ENCODE measurements at regions not wholly inside any gene's neighbourhood (a gene's known extent, or its start where the extent isn't known, plus 50 kb on each side); places are given as distances from the start of the nearest gene placed in this dataset.

GRCh38 chr5:38776149-38776896 lies 69.5 kb upstream of the OSMR start:
- Histone ChIP-seq H3K9me3 (no peaks in the 10 kb centered on the region), H3K27ac (no peak overlapping the region), H3K27me3 (no peaks in the 10 kb centered on the region), H3K4me1 (no peaks in the 10 kb centered on the region), H3K4me3 (no peak overlapping the region), H3K9ac (no peak overlapping the region), H4K20me1 (no peaks in the 10 kb centered on the region), H3K36me3 (no peaks in the 10 kb centered on the region), H3K4me2 (no peak overlapping the region)
- no peak for TF ChIP-seq Cebpa-rat (IDR thresholded peaks at IDR 0.05)

- Histone ChIP-seq H3K4me1 (no peaks in the 10 kb centered on the region), H3K4me3 (no peak overlapping the region), H3K9me3 (no peaks in the 10 kb centered on the region), H3K27ac (no peak overlapping the region), H3K36me3 (no peaks in the 10 kb centered on the region), H3K9ac (no peak overlapping the region), H3K4me2 (no peak overlapping the region), H3K27me3 (no peaks in the 10 kb centered on the region), H4K20me1 (no peaks in the 10 kb centered on the region)
- no peak for TF ChIP-seq Cebpa-rat (IDR thresholded peaks at IDR 0.05)
These were observed 68.7 kb upstream of the OSMR start for GRCh38 chr5:38777111-38777510.

GRCh38 chr5:38780316-38780715 lies 65.5 kb upstream of the OSMR start:
- Histone ChIP-seq H3K9me3 (no peaks in the 10 kb centered on the region), H3K36me3 (no peaks in the 10 kb centered on the region), H3K4me2 (no peak overlapping the region), H3K27me3 (no peaks in the 10 kb centered on the region), H3K9ac (no peak overlapping the region), H3K4me1 (no peaks in the 10 kb centered on the region), H4K20me1 (no peaks in the 10 kb centered on the region), H3K4me3 (no peak overlapping the region), H3K27ac (no peak overlapping the region)
- TF ChIP-seq Cebpa-rat (IDR thresholded peaks at IDR 0.05): no peak

GRCh38 chr5:38780945-38781344 lies 64.9 kb upstream of the OSMR start:
- no peak for TF ChIP-seq Cebpa-rat (IDR thresholded peaks at IDR 0.05)
- Histone ChIP-seq H3K4me2 (no peak overlapping the region), H3K4me3 (no peak overlapping the region), H3K27me3 (no peaks in the 10 kb centered on the region), H3K9me3 (no peaks in the 10 kb centered on the region), H4K20me1 (no peaks in the 10 kb centered on the region), H3K4me1 (no peaks in the 10 kb centered on the region), H3K9ac (no peak overlapping the region), H3K27ac (no peak overlapping the region), H3K36me3 (no peaks in the 10 kb centered on the region)

- no peak overlapping the region for H3K9ac ChIP-seq
- no peaks in the 10 kb centered on the region for H3K36me3 ChIP-seq
- H4K20me1 ChIP-seq: no peaks in the 10 kb centered on the region
- H3K4me1 ChIP-seq: no peaks in the 10 kb centered on the region
- peaks cover 9% of the 10 kb centered on the region for H3K9me3 ChIP-seq
- no peak overlapping the region for H3K4me2 ChIP-seq
- H3K27me3 ChIP-seq: no peaks in the 10 kb centered on the region
- H3K27ac ChIP-seq: no peak overlapping the region
- no peak for TF ChIP-seq Cebpa-rat (IDR thresholded peaks at IDR 0.05)
- H3K4me3 ChIP-seq: no peak overlapping the region
These were observed 63.5 kb upstream of the OSMR start for GRCh38 chr5:38782180-38782835.

GRCh38 chr5:38783011-38783561 lies 62.7 kb upstream of the OSMR start:
- H3K36me3 ChIP-seq: no peaks in the 10 kb centered on the region
- H3K4me3 ChIP-seq: no peak overlapping the region
- H3K4me1 ChIP-seq: no peaks in the 10 kb centered on the region
- H3K4me2 ChIP-seq: no peak overlapping the region
- no peaks in the 10 kb centered on the region for H3K27me3 ChIP-seq
- H3K9me3 ChIP-seq: peaks cover 9% of the 10 kb centered on the region
- TF ChIP-seq Cebpa-rat (IDR thresholded peaks at IDR 0.05): no peak
- no peak overlapping the region for H3K9ac ChIP-seq
- H4K20me1 ChIP-seq: no peaks in the 10 kb centered on the region
- no peak overlapping the region for H3K27ac ChIP-seq

GRCh38 chr5:38789134-38789533 lies 56.7 kb upstream of the OSMR start:
- no peaks in the 10 kb centered on the region for H3K27me3 ChIP-seq
- H3K36me3 ChIP-seq: no peaks in the 10 kb centered on the region
- TF ChIP-seq Cebpa-rat (IDR thresholded peaks at IDR 0.05): no peak
- no peak overlapping the region for H3K9ac ChIP-seq
- H4K20me1 ChIP-seq: no peaks in the 10 kb centered on the region
- no peaks in the 10 kb centered on the region for H3K4me1 ChIP-seq
- peaks cover 9% of the 10 kb centered on the region for H3K9me3 ChIP-seq
- no peak overlapping the region for H3K4me3 ChIP-seq
- no peak overlapping the region for H3K4me2 ChIP-seq
- H3K27ac ChIP-seq: no peak overlapping the region

- H3K4me1 ChIP-seq: no peaks in the 10 kb centered on the region
- no peaks in the 10 kb centered on the region for H3K36me3 ChIP-seq
- no peak overlapping the region for H3K4me2 ChIP-seq
- no peak overlapping the region for H3K9ac ChIP-seq
- no peaks in the 10 kb centered on the region for H4K20me1 ChIP-seq
- peaks cover 9% of the 10 kb centered on the region for H3K9me3 ChIP-seq
- H3K27ac ChIP-seq: no peak overlapping the region
- TF ChIP-seq Cebpa-rat (IDR thresholded peaks at IDR 0.05): no peak
- H3K4me3 ChIP-seq: no peak overlapping the region
- H3K27me3 ChIP-seq: no peaks in the 10 kb centered on the region
These were observed 56.0 kb upstream of the OSMR start for GRCh38 chr5:38789777-38790176.

GRCh38 chr5:38790268-38790667 lies 55.5 kb upstream of the OSMR start:
- H3K27ac ChIP-seq: no peak overlapping the region
- no peaks in the 10 kb centered on the region for H3K4me1 ChIP-seq
- H3K27me3 ChIP-seq: no peaks in the 10 kb centered on the region
- no peak overlapping the region for H3K4me3 ChIP-seq
- H3K9me3 ChIP-seq: peaks cover 9% of the 10 kb centered on the region
- no peak overlapping the region for H3K9ac ChIP-seq
- H3K4me2 ChIP-seq: no peak overlapping the region
- no peak for TF ChIP-seq Cebpa-rat (IDR thresholded peaks at IDR 0.05)
- no peaks in the 10 kb centered on the region for H4K20me1 ChIP-seq
- H3K36me3 ChIP-seq: no peaks in the 10 kb centered on the region

GRCh38 chr5:38790891-38791290 lies 54.9 kb upstream of the OSMR start:
- no peak for TF ChIP-seq Cebpa-rat (IDR thresholded peaks at IDR 0.05)
- Histone ChIP-seq H3K4me2 (no peak overlapping the region), H3K9ac (no peak overlapping the region), H3K27me3 (no peaks in the 10 kb centered on the region), H3K27ac (no peak overlapping the region), H3K36me3 (no peaks in the 10 kb centered on the region), H3K4me1 (no peaks in the 10 kb centered on the region), H3K4me3 (no peak overlapping the region), H3K9me3 (peaks cover 9% of the 10 kb centered on the region), H4K20me1 (no peaks in the 10 kb centered on the region)
